ENCODE measurements at regions not wholly inside any gene's neighbourhood (a gene's known extent, or its start where the extent isn't known, plus 50 kb on each side); places are given as distances from the start of the nearest gene placed in this dataset.

DNA sequence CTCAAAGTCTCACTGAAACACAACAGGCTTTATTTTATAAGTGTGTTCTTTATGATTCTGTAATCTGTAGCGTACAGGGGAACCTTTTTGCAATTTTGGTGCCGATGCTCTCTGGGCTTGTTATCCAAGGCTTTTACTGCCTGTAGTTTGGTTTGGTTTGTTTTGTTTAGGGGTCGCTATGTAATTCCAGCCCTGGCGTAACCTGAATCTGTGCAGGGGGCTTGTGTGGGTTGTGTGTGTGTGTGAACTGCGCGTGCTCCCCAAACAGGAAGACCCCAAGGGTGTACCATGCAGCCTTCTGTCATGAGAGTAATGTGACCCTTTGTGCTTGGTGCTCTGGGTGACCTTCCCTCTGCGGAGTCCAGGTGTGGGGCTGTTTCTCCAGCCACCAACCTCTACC lies 92.1 kb upstream of the CLDN14 start:
- H3K4me2 ChIP-seq (ENCODE audit: low read length), result no peak overlapping the region
- ChIA-PET POLR2A (no interaction called here), RAD21 (ENCODE audit: low non-redundant PET in 1 of 2, low total read pairs in 2 of 2, uncharacterized antibody in 2 of 2, unreplicated experiment in 2 of 2) (no interaction called here), CTCF (no interaction called here)
- intact Hi-C loops (cut with micrococcal nuclease), result no loop called here
- no peaks in the 10 kb centered on the region for H4K20me1 ChIP-seq (ENCODE audit: insufficient read depth)
- no peak for TF ChIP-seq CBX3 (IDR thresholded peaks at IDR 0.05; ENCODE audit: low read depth)
- TF ChIP-seq POLR2A (IDR thresholded peaks at IDR 0.05; ENCODE audit: borderline replicate concordance, extremely low read depth, insufficient read depth, insufficient read length), result no peak
- TF ChIP-seq TCF7L2 (IDR thresholded peaks at IDR 0.05; ENCODE audit: borderline replicate concordance, extremely low read depth, insufficient read depth, insufficient read length), result no peak
- TF ChIP-seq, protein P1, sequence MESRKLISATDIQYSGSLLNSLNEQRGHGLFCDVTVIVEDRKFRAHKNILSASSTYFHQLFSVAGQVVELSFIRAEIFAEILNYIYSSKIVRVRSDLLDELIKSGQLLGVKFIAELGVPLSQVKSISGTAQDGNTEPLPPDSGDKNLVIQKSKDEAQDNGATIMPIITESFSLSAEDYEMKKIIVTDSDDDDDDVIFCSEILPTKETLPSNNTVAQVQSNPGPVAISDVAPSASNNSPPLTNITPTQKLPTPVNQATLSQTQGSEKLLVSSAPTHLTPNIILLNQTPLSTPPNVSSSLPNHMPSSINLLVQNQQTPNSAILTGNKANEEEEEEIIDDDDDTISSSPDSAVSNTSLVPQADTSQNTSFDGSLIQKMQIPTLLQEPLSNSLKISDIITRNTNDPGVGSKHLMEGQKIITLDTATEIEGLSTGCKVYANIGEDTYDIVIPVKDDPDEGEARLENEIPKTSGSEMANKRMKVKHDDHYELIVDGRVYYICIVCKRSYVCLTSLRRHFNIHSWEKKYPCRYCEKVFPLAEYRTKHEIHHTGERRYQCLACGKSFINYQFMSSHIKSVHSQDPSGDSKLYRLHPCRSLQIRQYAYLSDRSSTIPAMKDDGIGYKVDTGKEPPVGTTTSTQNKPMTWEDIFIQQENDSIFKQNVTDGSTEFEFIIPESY (IDR thresholded peaks at IDR 0.05; ENCODE audit: extremely low read depth, insufficient replicate concordance, low read length), result no peak
- TF ChIP-seq, protein P2, sequence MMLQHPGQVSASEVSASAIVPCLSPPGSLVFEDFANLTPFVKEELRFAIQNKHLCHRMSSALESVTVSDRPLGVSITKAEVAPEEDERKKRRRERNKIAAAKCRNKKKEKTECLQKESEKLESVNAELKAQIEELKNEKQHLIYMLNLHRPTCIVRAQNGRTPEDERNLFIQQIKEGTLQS (IDR thresholded peaks at IDR 0.05), result no peak
- no peak for TF ChIP-seq EGR1 (IDR thresholded peaks at IDR 0.05; ENCODE audit: low read depth)
- TF ChIP-seq JUND (IDR thresholded peaks at IDR 0.05), result no peak
- no peak for TF ChIP-seq SRF (IDR thresholded peaks at IDR 0.05; ENCODE audit: low read depth)
- no peak for TF ChIP-seq EZH2 (IDR thresholded peaks at IDR 0.05)
- ATAC-seq (no peak), DNase-seq (ENCODE audit: low read depth, low spot score) (no peak)
- no peaks in the 10 kb centered on the region for H3K9me3 ChIP-seq (ENCODE audit: control insufficient read depth in 1 of 2, insufficient read depth in 1 of 2, low read depth in 1 of 2, low read length in 2 of 2)
- no peak overlapping the region for H3K9ac ChIP-seq (ENCODE audit: low read length)
- no peaks in the 10 kb centered on the region for H3K4me1 ChIP-seq (ENCODE audit: control insufficient read depth in 1 of 2, insufficient read depth in 2 of 2, low read length in 2 of 2)
- no peaks in the 10 kb centered on the region for H3K9me2 ChIP-seq (ENCODE audit: insufficient read depth)
- no peaks in the 10 kb centered on the region for H3K36me3 ChIP-seq (ENCODE audit: control insufficient read depth in 1 of 2, insufficient read depth in 2 of 2, low read length in 2 of 2)
- H3K4me3 ChIP-seq (replicated peaks in 1 of 2; ENCODE audit: low read depth in 1 of 2, low read length in 2 of 2), result no peak overlapping the region
- BruUV-seq (replicated peaks), result no TSS peak
- no peak overlapping the region for H3K27ac ChIP-seq (ENCODE audit: low read depth, low read length)
- H3K79me2 ChIP-seq (ENCODE audit: insufficient read depth, low read length), result no peaks in the 10 kb centered on the region
- peaks cover 20% of the 10 kb centered on the region for H3K27me3 ChIP-seq (ENCODE audit: insufficient read depth, low read length)
- H2AFZ ChIP-seq (ENCODE audit: low read depth, low read length, poor library complexity, severe bottlenecking), result no peak overlapping the region

DNA sequence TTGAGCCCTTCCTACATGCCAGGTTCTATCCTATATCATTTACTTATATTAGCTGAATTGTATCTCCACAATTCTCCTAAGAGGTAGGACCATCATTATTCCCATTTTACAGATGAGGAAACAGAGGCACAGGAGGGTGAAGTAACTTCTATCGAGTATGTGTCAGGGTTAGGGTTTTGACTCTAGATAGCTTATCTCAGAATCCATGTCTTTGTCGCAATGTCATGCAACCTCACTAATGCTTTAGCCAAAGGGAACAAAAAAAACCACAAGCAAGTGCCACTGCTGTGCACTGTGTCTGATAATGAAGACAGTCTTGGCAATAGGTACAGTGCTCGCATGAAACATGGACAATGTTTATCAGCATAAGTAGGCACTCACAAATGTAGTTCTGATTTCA lies 95.4 kb upstream of the CLDN14 start:
- H3K36me3 ChIP-seq (ENCODE audit: control insufficient read depth in 1 of 2, insufficient read depth in 2 of 2, low read length in 2 of 2), result no peaks in the 10 kb centered on the region
- no peak overlapping the region for H3K9ac ChIP-seq (ENCODE audit: low read length)
- H3K4me2 ChIP-seq (ENCODE audit: low read length), result no peak overlapping the region
- H3K27ac ChIP-seq (ENCODE audit: low read depth, low read length), result no peak overlapping the region
- TF ChIP-seq RAD21 (IDR thresholded peaks at IDR 0.05; ENCODE audit: low read depth), result no peak
- TF ChIP-seq, protein P3, sequence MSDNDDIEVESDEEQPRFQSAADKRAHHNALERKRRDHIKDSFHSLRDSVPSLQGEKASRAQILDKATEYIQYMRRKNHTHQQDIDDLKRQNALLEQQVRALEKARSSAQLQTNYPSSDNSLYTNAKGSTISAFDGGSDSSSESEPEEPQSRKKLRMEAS (IDR thresholded peaks at IDR 0.05), result no peak
- no peak for TF ChIP-seq EGR1 (IDR thresholded peaks at IDR 0.05; ENCODE audit: low read depth)
- TF ChIP-seq, protein P1 (IDR thresholded peaks at IDR 0.05; ENCODE audit: extremely low read depth, insufficient replicate concordance, low read length), result no peak
- TF ChIP-seq ZFX (IDR thresholded peaks at IDR 0.05), result no peak
- no peak for TF ChIP-seq ZNF274 (IDR thresholded peaks at IDR 0.05; ENCODE audit: low read depth, low read length)
- ATAC-seq (no peak), DNase-seq (ENCODE audit: low read depth, low spot score) (no peak)
- no peaks in the 10 kb centered on the region for H4K20me1 ChIP-seq (ENCODE audit: insufficient read depth)
- no peak overlapping the region for H2AFZ ChIP-seq (ENCODE audit: low read depth, low read length, poor library complexity, severe bottlenecking)
- POLR2A ChIA-PET, result no interaction called here
- no TSS peak for BruUV-seq (replicated peaks)
- CTCF ChIA-PET, result no interaction called here
- RAD21 ChIA-PET (ENCODE audit: low non-redundant PET in 1 of 2, low total read pairs in 2 of 2, uncharacterized antibody in 2 of 2, unreplicated experiment in 2 of 2), result no interaction called here
- H3K9me3 ChIP-seq (ENCODE audit: control insufficient read depth in 1 of 2, insufficient read depth in 1 of 2, low read depth in 1 of 2, low read length in 2 of 2), result no peaks in the 10 kb centered on the region
- no peaks in the 10 kb centered on the region for H3K79me2 ChIP-seq (ENCODE audit: insufficient read depth, low read length)
- H3K4me3 ChIP-seq (replicated peaks in 1 of 2; ENCODE audit: low read depth in 1 of 2, low read length in 2 of 2), result no peak overlapping the region
- H3K4me1 ChIP-seq (ENCODE audit: control insufficient read depth in 1 of 2, insufficient read depth in 2 of 2, low read length in 2 of 2), result no peaks in the 10 kb centered on the region
- peaks cover 10% of the 10 kb centered on the region for H3K27me3 ChIP-seq (ENCODE audit: insufficient read depth, low read length)
- no peaks in the 10 kb centered on the region for H3K9me2 ChIP-seq (ENCODE audit: insufficient read depth)
- intact Hi-C loops (cut with micrococcal nuclease), result no loop called here
